ENCODE measurements at regions not wholly inside any gene's neighbourhood (a gene's known extent, or its start where the extent isn't known, plus 50 kb on each side); places are given as distances from the start of the nearest gene placed in this dataset.

DNA sequence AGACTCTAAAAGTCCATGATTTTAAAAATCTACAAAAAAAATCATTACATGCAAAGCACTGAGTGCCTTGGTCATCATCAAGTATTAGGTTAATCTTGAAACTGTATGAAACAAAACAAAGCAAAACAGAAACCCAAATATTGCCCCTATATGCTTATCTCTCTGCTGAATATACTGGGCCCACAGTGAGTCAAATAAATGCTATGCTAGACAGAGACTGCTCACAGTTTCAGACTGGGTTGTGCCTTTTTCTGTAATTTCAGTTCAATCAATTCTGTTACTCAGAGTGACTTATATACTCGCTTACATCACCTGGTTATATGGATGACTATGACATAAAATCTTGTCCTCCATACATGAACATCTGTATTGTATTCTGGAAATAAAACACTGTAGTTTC lies 257.1 kb upstream of the ACTRT1 start:
- TF ChIP-seq EP300 (IDR thresholded peaks at IDR 0.05; ENCODE audit: borderline replicate concordance) (no peak), CREB1 (IDR thresholded peaks at IDR 0.05; ENCODE audit: low read depth) (no peak), CEBPB (IDR thresholded peaks at IDR 0.05) (no peak), TCF12 (IDR thresholded peaks at IDR 0.05; ENCODE audit: low read depth) (no peak), TEAD4 (IDR thresholded peaks at IDR 0.05) (no peak)
- TF ChIP-seq, protein P1, sequence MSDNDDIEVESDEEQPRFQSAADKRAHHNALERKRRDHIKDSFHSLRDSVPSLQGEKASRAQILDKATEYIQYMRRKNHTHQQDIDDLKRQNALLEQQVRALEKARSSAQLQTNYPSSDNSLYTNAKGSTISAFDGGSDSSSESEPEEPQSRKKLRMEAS (IDR thresholded peaks at IDR 0.05): no peak
